Calu3 (cell line): ENCODE measurements at regions not wholly inside any gene's neighbourhood (a gene's known extent, or its start where the extent isn't known, plus 50 kb on each side); places are given as distances from the start of the nearest gene placed in this dataset.
A peak's percentile ranks its signal among the peaks of the same experiment; 100 is the strongest.

Source experiments
- BruUV-seq: library from RNA; stranded (reverse); fragments of 400-500 nt; replicated peaks from 2 replicates; lab custom pipeline; 2021; lab: Mats Ljungman, UMichigan
- CTCF ChIA-PET: fragments of 300-600 bp; sonication (Branson Sonifier 250); formaldehyde crosslinking; loops from one replicate; lab custom pipeline; 2022; ENCODE audit warnings: antibody characterized with exemption; lab: Charles Lee
- DNase-seq: peaks from one replicate; pipeline ENCODE4 v3.0.0; 2022
- H3K27ac Mint-ChIP-seq: one replicate; pipeline ENCODE4 v1.8.0; 2022; ENCODE audit warnings: mixed read lengths; ENCODE audit not compliant: unreplicated experiment
- H3K27me3 Mint-ChIP-seq: one replicate; pipeline ENCODE4 v1.8.0; 2022; ENCODE audit warnings: mixed read lengths; ENCODE audit not compliant: unreplicated experiment
- H3K36me3 Mint-ChIP-seq: one replicate; pipeline ENCODE4 v1.8.0; 2022; ENCODE audit warnings: mild to moderate bottlenecking, moderate library complexity, mixed read lengths; ENCODE audit not compliant: insufficient read depth, unreplicated experiment
- H3K4me1 Mint-ChIP-seq: one replicate; pipeline ENCODE4 v1.8.0; 2022; ENCODE audit warnings: mild to moderate bottlenecking, low read depth, mixed read lengths; ENCODE audit not compliant: unreplicated experiment
- H3K4me3 Mint-ChIP-seq: one replicate; pipeline ENCODE4 v1.8.0; 2022; ENCODE audit warnings: mild to moderate bottlenecking, low read depth, moderate library complexity, mixed read lengths; ENCODE audit not compliant: unreplicated experiment
- H3K9me3 Mint-ChIP-seq: one replicate; pipeline ENCODE4 v1.8.0; 2022; ENCODE audit warnings: low read depth, mixed read lengths; ENCODE audit not compliant: unreplicated experiment
- CTCF ChIP-seq: fragments of 200-600 bp; IDR thresholded peaks from one replicate; pipeline ENCODE4 v1.8.0; 2022; ENCODE audit warnings: antibody characterized with exemption; ENCODE audit not compliant: unreplicated experiment
- intact Hi-C: fragments of 100-400 bp; cut with micrococcal nuclease; formaldehyde crosslinking; loops from one replicate; pipeline ENCODE4 v1.10.0; 2022; ENCODE audit not compliant: unreplicated experiment

DNA sequence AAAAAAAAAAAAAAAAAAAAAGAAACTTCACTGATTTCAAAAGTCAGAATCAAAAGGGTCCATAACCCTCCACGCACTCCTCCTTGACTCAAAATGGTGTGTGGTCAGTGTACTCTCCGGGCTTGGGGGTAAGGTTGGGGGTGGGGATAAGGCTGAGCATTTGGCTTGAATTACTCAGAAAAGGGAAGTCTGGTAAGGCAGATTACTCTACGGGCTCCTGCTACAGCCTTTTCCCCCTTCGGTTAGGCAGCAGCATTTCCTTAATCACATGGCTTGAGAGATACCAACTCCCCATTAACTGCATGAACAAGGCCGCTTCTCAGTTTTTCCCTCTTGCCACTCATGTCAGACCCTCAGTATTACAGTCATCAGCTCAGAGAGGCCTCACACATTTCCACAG lies 135.4 kb upstream of the DUSP21 start:
- Mint-ChIP-seq H3K4me3 (no peak overlapping the region), H3K27me3 (no peaks in the 10 kb centered on the region), H3K27ac (no peak overlapping the region), H3K36me3 (no peaks in the 10 kb centered on the region), H3K4me1 (peaks cover 12% of the 10 kb centered on the region), H3K9me3 (no peaks in the 10 kb centered on the region)
- CTCF ChIA-PET, result no interaction called here
- intact Hi-C loops, result no loop called here
- BruUV-seq, result no TSS peak
- no peak for DNase-seq
- TF ChIP-seq CTCF, result no peak

DNA sequence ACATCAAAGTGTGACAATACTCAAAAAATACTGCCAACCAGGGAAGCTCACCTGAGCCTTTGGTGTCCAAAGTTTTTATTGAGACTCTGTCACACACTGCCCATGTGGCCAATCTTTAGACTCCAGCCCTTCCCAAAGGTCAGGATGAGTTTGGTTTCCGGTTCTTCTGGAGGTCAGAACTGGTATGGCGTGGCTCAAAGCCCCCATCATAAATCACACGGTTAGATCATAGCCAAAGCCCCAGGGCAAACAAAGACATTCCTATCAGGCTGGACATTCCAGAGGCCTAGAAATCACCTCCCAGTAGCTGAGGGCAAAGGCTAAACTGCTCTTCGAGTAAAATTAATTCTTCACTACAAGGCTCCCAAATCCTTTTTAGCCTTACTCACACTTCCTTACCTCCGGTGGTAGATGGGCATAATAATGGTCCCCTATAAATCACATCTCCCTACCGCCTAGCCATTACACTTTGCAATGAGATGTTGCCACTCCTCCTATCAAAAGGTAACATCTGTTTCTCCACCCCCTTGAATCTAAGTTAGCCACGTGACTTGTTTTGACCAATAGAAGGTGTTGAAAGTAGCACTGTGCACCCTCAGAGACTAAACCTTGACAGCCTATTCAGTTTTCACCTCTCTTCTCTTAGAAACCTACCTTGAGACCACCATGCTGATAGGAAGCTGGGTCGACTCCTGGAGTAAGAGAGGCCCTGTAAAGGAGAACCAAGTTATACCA lies 137.8 kb upstream of the DUSP21 start:
- H3K9me3 Mint-ChIP-seq, result no peaks in the 10 kb centered on the region
- H3K27me3 Mint-ChIP-seq, result no peaks in the 10 kb centered on the region
- H3K27ac Mint-ChIP-seq, result no peak overlapping the region
- H3K36me3 Mint-ChIP-seq, result no peaks in the 10 kb centered on the region
- TF ChIP-seq CTCF, result no peak
- CTCF ChIA-PET, result interaction anchor here (0.6 kb wide), 1 partner anchor 583 kb away, joined by 4 read pairs; no protein-coding TSS in a partner anchor
- no peak overlapping the region for H3K4me3 Mint-ChIP-seq
- intact Hi-C loops, result no loop called here
- no TSS peak for BruUV-seq
- DNase-seq, result peak; percentile 17
- H3K4me1 Mint-ChIP-seq, result peaks cover 12% of the 10 kb centered on the region

DNA sequence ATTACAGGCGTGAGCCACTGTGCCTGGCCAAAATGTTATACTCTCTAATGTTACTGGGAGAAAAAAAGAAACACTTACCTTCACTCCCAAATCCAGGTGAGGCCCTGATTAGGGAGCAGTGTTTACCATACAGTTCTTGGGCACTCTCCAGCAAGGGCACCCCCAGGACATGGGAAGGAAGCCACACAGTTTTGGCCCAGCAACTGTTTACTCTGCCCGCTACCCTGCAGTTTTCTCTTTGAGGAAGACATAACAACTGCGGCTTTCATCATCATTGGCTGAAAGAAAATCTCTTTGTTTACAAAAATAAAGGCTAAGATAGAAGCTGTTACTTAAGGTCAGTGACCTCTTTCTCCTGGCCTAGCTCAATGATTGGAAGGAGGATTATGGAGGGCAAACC lies 145.5 kb upstream of the DUSP21 start:
- H3K36me3 Mint-ChIP-seq, result no peaks in the 10 kb centered on the region
- no peak overlapping the region for H3K27ac Mint-ChIP-seq
- DNase-seq, result no peak
- no peak overlapping the region for H3K4me3 Mint-ChIP-seq
- no peaks in the 10 kb centered on the region for H3K27me3 Mint-ChIP-seq
- no peaks in the 10 kb centered on the region for H3K9me3 Mint-ChIP-seq
- H3K4me1 Mint-ChIP-seq, result peaks cover 12% of the 10 kb centered on the region
- CTCF ChIA-PET, result no interaction called here
- TF ChIP-seq CTCF, result no peak
- intact Hi-C loops, result no loop called here
- BruUV-seq, result no TSS peak

DNA sequence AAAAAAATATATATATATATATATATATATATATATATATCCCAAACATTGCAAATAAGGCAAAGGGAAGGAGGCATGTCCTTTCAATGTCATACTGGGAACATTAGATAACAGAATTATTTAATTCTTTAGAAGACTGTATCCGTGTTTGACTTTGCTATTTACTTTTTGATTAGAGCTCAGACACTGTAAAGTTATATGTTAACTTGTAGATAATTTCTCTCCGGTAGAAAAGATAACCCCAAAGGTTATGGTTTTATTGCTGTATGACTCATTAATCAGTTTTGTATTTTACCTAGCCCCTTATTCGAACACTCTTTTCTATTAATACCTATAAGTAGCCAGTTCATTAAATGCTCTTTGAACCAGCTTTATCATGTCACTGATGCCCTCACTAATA lies 150.6 kb upstream of the DUSP21 start:
- Mint-ChIP-seq H3K27me3 (no peaks in the 10 kb centered on the region), H3K4me1 (peaks cover 13% of the 10 kb centered on the region), H3K36me3 (peaks cover 6% of the 10 kb centered on the region), H3K4me3 (no peak overlapping the region), H3K27ac (no peak overlapping the region), H3K9me3 (no peaks in the 10 kb centered on the region)
- TF ChIP-seq CTCF, result no peak
- DNase-seq, result no peak
- BruUV-seq, result no TSS peak
- CTCF ChIA-PET, result no interaction called here
- intact Hi-C loops, result no loop called here
